Glomerular visceral epithelial cell (primary cell): ENCODE measurements at regions not wholly inside any gene's neighbourhood (a gene's known extent, or its start where the extent isn't known, plus 50 kb on each side); places are given as distances from the start of the nearest gene placed in this dataset.
"Not testable (repeated sequence)": the region's sequence is repeated elsewhere in the genome, so short reads cannot be mapped to it uniquely, and the experiment has no call there.

Experiments
- DNase-seq: peaks from one replicate; pipeline ENCODE4 v3.0.0-alpha.2; 2016; ENCODE audit errors: extremely low spot score

DNA sequence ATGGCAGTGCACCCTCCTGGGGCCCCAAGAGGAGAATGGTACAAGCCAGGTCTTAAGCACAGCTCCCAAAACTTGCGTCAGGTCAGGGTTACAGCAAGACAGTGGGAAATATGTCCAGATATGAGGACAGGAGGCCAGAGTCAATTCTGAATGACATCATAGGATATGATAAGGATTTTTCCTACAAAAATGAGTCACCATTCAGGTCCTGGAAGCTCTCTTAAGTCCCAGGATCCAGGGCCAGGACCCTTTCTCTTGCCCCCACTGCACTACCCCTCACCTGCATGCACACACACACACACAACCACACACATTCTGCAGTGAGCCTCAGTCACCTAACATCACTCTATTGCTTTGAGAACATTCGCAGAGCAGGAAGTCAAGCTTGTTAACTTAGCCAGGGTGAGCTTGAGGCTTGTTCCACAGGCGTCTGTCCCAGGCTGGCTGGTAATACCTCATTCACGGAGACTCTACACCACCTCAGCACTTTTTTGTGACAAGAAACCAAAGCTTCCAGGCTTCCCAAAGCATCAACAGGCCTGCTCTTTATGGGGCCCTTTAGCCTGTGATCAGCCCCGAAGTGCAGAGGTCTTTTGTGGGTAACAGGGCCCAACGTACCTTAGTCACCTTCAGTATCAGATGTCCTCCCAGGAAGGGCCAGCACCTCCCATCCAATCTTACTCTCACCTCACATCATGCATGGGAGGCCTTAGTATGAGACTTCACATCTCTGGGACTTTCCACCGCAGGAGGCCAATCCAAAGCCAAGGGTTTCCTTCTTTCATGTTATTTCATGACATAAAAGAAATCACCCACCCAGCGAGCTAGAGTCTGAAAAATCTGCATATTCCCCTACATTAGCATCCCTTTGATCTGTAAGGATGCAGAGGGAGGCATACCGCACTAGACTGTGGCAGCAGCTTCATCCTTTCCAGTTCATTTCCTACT, 74.0 kb upstream of the LIPC start:
- no peak for DNase-seq

DNA sequence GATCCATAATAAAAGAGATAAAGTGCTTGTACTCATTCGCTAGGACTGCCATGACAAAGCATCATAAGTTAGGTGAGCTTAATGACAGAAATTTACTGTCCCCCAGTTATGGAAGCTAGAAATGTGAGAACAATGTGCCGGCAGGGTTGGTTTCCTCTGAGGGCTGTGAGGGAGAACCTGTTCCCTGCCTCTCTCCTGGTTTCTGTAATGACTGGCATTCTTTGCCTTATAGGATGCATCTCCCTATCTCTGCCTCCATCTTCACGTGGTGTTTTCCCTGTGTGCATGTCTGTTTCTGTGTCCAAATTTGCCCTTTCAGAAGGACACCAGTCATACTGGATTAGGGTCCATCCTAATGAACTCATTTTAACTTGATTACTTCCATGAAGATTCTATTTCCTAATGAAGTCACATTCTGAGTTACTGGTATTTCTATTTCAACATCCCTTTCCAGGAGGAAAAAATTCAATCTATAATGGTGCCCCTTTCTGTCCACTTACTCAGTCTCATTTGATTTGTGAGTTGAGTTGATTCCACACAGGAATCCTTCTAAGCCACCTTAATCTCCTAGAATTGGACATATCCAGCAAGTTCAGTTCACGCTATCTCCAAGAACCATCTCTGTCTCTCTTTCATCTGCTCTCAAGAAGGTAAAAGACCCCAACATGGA, 71.2 kb upstream of the LIPC start:
- DNase-seq = no peak

DNA sequence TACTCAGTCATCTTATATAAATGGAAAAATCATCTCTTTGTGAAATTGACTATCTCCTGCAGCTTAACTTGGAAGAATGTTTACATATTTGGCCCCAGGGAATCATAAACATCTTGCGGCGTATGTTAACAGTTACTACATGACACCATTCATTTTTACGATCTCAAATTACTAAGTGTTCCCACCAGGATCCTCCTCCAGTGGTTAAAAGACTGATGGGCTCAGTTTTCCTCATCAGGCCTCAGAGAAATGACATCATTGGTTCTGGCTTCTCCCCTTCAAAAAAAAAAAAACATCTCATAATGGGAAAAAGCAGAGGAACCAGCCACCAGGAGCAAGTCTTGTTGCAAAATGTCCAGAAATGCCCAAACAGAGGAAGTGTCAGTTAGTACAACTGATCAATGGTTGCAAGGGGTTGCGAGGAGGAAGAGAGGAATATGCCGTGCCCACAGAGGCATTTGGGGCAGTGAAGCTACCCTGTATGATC, 70.5 kb upstream of the LIPC start:
- peak; percentile 10 for DNase-seq

DNA sequence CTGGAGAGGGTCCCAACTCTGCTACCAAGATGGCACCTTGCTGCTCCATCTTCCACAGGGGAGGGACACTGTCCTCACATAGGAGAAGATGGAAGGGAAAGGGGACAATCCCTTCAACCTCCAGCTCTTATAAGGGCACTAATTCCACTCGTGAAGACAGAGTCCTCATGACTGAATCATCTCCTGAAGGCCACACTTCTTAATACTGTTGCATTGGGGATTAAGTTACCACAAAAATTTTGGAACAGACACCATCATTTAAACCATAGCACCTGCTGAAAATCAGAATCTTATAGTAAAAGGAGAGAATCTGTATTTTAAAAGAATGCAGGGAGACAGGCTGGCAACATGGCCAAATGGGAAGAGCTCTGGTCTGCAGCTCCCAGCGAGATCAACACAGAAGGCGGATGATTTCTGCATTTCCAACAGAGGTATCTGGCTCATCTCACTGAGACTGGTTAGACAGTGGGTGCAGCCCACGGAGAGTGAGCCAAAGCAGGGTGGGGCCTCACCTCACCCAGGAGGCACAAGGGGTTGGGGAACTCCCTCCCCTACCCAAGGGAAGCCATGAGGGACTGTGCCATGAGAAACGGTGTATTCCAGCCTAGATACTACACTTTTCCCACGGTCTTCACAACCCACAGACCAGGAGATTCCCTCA, 69.4 kb upstream of the LIPC start:
- no peak for DNase-seq

DNA sequence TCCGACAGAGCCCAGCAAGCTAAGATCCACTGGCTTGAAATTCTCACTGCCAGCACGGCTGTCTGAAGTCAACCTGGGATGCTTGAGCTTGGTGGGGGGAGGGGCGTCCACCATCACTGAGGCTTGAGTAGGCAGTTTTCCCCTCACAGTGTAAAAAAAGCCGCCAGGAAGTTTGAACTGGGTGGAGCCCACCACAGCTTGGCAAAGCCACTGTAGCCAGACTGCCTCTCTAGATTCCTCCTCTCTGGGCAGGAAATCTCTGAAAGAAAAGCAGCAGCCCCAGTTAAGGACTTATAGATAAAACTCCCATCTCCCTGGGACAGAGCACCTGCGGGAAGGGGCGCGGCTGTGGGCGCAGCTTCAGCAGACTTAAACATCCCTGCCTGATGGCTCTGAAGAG, 68.7 kb upstream of the LIPC start:
- DNase-seq = not testable (repeated sequence)

DNA sequence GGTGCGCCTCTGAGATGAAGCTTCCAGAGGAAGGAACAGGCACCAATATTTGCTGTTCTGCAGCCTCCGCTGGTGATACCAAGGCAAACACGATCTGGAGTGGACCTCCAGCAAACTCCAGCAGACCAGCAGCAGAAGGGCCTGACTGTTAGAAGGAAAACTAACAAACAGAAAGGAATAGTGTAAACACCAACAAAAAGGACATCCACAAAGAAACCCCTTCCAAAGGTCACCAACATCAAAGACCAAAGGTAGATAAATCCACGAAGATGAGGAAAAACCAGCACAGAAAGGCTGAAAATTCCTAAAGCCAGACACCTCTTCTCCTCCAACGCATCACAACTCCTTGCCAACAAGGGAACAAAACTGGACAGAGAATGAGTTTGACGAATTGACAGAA, 68.1 kb upstream of the LIPC start:
- DNase-seq = not testable (repeated sequence)

DNA sequence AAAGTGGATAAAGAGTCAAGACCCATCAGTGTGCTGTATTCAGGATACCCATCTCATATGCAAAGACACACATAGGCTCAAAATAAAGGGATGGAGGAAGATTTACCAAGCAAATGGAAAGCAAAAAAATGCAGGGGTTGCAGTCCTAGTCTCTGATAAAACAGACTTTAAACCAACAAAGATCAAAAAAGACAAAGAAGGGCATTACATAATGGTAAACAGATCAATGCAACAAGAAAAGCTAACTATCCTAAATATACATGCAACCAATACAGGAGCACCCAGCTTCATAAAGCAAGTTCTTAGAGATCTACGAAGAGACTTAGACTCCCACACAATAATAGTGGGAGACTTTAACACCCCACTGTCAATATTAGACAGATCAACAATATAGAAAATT, 66.7 kb upstream of the LIPC start:
- not testable (repeated sequence) for DNase-seq

DNA sequence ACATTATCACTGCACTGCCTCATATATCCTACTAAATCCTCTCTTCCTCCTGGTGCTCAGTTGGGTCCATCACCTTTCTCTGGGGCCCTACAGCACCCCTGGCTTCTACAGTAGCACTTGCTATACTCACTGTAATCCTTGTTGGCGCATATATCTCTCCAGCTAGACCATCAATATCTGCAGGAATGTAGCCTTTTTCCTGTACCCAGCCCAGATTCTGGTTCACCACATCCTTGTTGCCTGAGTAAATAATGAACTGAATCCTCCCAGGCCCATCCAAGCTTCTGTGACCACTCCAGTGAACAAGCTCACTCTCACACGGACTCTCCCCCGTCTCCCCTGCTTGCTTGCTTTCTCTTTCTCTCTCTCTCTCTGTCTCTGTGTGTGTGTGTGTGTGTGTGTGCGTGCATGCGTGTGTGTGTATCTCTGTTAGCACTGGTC, 62.5 kb upstream of the LIPC start:
- peak; percentile 94 for DNase-seq

DNA sequence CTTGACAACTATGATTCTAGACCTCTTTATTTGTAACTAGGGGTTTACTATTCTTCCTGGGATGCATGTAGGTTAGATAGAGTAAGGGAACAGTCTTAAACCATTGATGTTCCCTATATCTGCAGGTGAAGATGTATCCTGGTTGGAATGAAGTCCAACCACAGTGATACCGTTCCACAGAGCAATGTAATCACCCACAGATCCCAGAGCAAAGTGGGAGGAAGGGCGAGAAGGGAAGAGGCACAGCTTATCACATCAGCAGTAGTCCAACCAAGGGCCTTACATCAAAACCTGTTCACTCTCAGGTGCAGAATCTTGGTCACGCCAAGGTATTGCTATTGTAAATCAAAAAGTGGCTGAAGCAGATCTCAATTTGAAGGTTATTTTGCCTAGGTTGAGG, 61.8 kb upstream of the LIPC start:
- no peak for DNase-seq

DNA sequence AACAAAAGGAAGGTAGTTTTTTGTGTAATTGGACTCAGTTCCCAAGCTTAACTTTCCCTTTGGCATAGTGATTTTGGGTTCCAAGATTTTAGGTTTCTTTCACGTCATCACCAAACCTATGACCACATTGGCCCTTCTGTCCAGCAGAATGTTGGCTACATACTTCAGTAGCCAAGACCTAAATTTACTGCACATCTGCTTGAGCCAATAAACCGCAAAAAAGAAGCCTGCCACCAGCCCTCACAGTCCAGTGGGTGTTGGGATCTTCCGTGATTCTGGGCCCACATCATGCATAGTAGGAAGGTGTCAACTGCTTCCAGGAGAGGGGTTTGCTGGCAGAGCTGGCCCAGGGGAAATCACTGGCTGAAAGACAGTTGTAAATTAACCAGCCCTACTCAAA, 57.6 kb upstream of the LIPC start:
- DNase-seq = peak; percentile 36

DNA sequence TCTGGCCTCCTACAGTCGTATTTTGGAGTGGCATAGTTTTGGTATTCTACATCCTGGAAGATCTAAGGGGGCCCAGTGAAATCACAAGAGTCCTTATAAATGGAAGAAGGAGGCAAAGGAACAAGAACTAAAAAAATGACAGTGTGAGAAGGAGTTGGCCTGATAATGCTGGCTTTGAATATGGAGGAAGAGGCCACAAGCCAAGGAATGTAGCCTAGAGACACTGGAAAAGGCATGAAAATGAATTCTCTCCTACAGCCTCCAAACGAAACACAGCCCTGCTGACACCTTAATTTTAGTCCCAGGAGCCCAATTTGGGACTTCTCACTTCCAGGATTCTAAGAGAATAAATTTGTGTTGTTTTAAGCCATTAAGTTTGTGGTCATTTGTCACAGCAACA, 54.6 kb upstream of the LIPC start:
- DNase-seq = no peak

DNA sequence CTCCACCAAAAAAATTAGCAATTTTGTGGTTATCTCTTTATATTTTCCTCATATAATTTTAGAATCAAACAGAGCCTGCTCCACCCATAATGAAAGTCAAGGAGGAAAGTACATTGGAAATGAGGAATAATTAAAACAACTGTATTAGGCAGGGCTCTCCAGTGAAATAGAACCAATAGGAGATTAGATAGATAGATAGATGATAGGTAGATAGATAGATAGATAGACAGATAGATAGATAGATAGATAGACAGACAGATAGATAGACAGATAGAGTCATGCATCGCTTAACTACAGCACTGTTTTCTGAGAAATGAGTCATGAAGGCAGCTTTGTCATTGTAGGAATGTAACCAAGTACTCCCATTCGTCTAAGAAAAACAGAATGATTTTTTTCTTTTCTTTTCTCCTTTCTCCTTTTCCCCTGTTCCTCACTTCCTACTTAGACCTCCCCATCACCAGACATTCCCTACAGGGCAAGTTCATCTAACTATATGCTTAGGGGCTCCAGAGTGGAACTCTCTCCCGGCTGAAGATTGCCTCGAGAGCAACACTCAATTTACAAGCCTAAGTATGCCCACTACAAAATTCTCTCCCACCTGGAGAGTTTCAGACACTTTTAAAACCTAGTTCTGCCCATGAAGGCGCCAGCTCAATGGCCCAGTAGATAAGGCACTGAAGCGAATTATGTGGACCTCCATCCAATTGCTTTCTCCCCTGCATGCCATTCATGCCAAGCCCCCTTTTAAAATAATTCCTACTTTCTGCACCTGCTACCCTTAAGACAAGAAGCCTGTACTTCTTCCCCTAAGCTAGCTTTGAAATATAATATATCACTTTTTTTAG, 53.3 kb upstream of the LIPC start:
- DNase-seq = peak; percentile 44

DNA sequence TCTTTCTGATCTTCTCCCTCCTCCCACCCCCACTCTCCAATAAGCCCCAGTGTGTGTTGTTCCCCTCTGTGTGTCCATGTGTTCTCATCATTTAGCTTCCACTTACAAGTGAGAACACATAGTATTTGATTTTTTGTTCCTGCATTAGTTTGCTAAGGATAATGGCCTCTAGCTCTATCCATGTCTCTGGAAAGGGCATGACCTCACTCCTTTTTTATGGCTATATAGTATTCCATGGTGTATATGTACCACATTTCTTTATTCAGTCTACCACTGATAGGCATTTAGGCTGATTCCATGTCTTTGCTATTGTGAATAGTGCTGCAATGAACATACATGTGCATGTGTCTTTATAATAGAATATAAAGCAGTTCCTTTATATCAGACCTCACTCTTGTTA, 52.3 kb upstream of the LIPC start:
- not testable (repeated sequence) for DNase-seq

DNA sequence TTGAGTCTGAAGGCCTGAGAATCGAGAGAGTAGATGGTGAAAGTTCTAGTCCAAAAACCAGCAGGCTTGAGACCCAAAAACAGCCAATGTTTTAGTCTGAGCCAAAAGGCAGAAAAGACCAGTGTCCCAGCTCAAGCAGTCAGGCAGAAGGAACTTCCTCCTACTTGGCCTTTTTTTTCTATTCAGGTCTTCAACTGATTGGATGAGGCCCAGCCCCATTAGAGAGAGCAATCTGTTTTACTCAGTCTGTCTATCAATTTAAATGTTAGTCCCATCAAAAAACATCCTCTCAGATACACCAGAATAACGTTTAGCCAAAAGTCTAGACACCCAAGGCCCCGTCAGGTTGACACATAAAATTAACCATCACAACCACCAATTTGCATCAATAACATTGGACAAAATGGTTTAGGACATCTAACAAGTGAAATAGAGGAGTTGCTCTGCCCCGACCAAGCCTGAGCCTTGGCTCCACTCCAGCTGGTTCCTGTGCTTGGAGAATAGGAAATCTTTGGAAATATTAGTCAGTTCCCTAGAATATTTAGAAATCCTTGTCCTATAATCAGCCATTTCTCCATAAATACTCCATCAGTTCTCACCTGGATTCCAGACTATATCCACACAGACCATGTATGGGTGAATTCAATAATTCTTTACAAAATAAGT, 51.4 kb upstream of the LIPC start:
- no peak for DNase-seq

DNA sequence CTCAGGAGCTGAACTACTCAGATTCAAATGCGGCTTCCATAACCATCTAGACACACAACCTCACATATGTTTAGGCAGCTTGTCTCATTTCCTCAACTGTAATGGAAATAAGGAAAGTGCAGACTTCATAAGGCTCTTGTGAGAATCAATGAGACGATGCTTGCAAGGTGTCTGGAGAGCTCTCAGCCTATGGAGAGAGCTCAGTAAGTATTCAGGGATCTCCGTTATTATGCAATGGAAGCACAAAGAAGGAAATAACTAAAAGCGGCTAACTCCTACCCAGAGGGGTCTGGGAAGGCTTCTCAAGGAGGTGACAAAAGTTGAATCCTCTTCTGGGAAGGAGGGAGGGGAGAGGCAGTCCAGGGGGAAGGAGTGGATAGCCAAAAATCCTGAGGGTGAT, 50.1 kb upstream of the LIPC start:
- no peak for DNase-seq
